ENCODE measurements at regions not wholly inside any gene's neighbourhood (a gene's known extent, or its start where the extent isn't known, plus 50 kb on each side); places are given as distances from the start of the nearest gene placed in this dataset.

GRCh38 chr20:22818636-22819035 is 216.5 kb upstream of the SSTR4 start:
- H3K27me3 ChIP-seq (ENCODE audit: control insufficient read depth, insufficient read depth, low read length) = no peaks in the 10 kb centered on the region
- no peak overlapping the region for H3K4me3 ChIP-seq (replicated peaks in 1 of 4; ENCODE audit: control extremely low read depth in 1 of 4, insufficient read depth in 1 of 4, low read depth in 3 of 4, low read length in 4 of 4)

GRCh38 chr20:22819112-22819511 is 216.0 kb upstream of the SSTR4 start:
- Histone ChIP-seq H3K4me1 (ENCODE audit: control insufficient read depth, extremely low read depth, insufficient read depth, low read length) (no peaks in the 10 kb centered on the region), H3K27ac (ENCODE audit: insufficient read depth, low read length) (no peak overlapping the region), H3K9me3 (ENCODE audit: control insufficient read depth, insufficient read depth, low read depth, low read length) (no peaks in the 10 kb centered on the region), H3K27me3 (ENCODE audit: control insufficient read depth, insufficient read depth, low read length) (no peaks in the 10 kb centered on the region), H3K36me3 (ENCODE audit: control insufficient read depth, insufficient read depth, low read length) (no peaks in the 10 kb centered on the region), H2AFZ (ENCODE audit: low read length) (no peak overlapping the region), H4K20me1 (ENCODE audit: control insufficient read depth, extremely low read depth, insufficient read depth, low read length) (no peaks in the 10 kb centered on the region), H3K4me3 (replicated peaks in 1 of 4; ENCODE audit: control extremely low read depth in 1 of 4, insufficient read depth in 1 of 4, low read depth in 3 of 4, low read length in 4 of 4) (no peak overlapping the region), H3K9ac (ENCODE audit: insufficient read depth, low read length) (no peak overlapping the region), H3K4me2 (ENCODE audit: extremely low read depth, insufficient read depth, low read length) (no peak overlapping the region), H3K79me2 (ENCODE audit: control insufficient read depth, insufficient read depth, low read length) (no peaks in the 10 kb centered on the region)
- no peak for TF ChIP-seq EZH2 (IDR thresholded peaks at IDR 0.05; ENCODE audit: low read length, missing control alignments)
- TF ChIP-seq CTCF (conservative IDR thresholded peaks at IDR 0.05 in 1 of 2, IDR thresholded peaks at IDR 0.05 in 1 of 2; ENCODE audit: low read depth in 1 of 2, low read length in 2 of 2) = no peak
- no peak for DNase-seq (ENCODE audit: low read depth in 2 of 2)

More at GRCh38 chr20:22818636-22819035, 216.5 kb upstream of the SSTR4 start:
- no peak overlapping the region for H3K9ac ChIP-seq (ENCODE audit: insufficient read depth, low read length)
- no peak overlapping the region for H3K4me2 ChIP-seq (ENCODE audit: extremely low read depth, insufficient read depth, low read length)
- H3K9me3 ChIP-seq (ENCODE audit: control insufficient read depth, insufficient read depth, low read depth, low read length) = no peaks in the 10 kb centered on the region
- no peak overlapping the region for H2AFZ ChIP-seq (ENCODE audit: low read length)
- no peaks in the 10 kb centered on the region for H3K79me2 ChIP-seq (ENCODE audit: control insufficient read depth, insufficient read depth, low read length)
- H4K20me1 ChIP-seq (ENCODE audit: control insufficient read depth, extremely low read depth, insufficient read depth, low read length) = no peaks in the 10 kb centered on the region
- no peaks in the 10 kb centered on the region for H3K4me1 ChIP-seq (ENCODE audit: control insufficient read depth, extremely low read depth, insufficient read depth, low read length)
- DNase-seq (ENCODE audit: low read depth in 2 of 2) = no peak
- TF ChIP-seq EZH2 (IDR thresholded peaks at IDR 0.05; ENCODE audit: low read length, missing control alignments) (no peak), CTCF (conservative IDR thresholded peaks at IDR 0.05 in 1 of 2, IDR thresholded peaks at IDR 0.05 in 1 of 2; ENCODE audit: low read depth in 1 of 2, low read length in 2 of 2) (no peak)
- H3K36me3 ChIP-seq (ENCODE audit: control insufficient read depth, insufficient read depth, low read length) = no peaks in the 10 kb centered on the region
- no peak overlapping the region for H3K27ac ChIP-seq (ENCODE audit: insufficient read depth, low read length)

GRCh38 chr20:22819784-22820183 is 215.3 kb upstream of the SSTR4 start:
- Histone ChIP-seq H2AFZ (ENCODE audit: low read length) (no peak overlapping the region), H4K20me1 (ENCODE audit: control insufficient read depth, extremely low read depth, insufficient read depth, low read length) (no peaks in the 10 kb centered on the region), H3K79me2 (ENCODE audit: control insufficient read depth, insufficient read depth, low read length) (no peaks in the 10 kb centered on the region), H3K27me3 (ENCODE audit: control insufficient read depth, insufficient read depth, low read length) (no peaks in the 10 kb centered on the region), H3K9ac (ENCODE audit: insufficient read depth, low read length) (no peak overlapping the region), H3K27ac (ENCODE audit: insufficient read depth, low read length) (no peak overlapping the region), H3K9me3 (ENCODE audit: control insufficient read depth, insufficient read depth, low read depth, low read length) (no peaks in the 10 kb centered on the region), H3K36me3 (ENCODE audit: control insufficient read depth, insufficient read depth, low read length) (no peaks in the 10 kb centered on the region), H3K4me1 (ENCODE audit: control insufficient read depth, extremely low read depth, insufficient read depth, low read length) (no peaks in the 10 kb centered on the region), H3K4me2 (ENCODE audit: extremely low read depth, insufficient read depth, low read length) (no peak overlapping the region), H3K4me3 (replicated peaks in 1 of 4; ENCODE audit: control extremely low read depth in 1 of 4, insufficient read depth in 1 of 4, low read depth in 3 of 4, low read length in 4 of 4) (no peak overlapping the region)
- no peak for DNase-seq (ENCODE audit: low read depth in 2 of 2)
- no peak for TF ChIP-seq EZH2 (IDR thresholded peaks at IDR 0.05; ENCODE audit: low read length, missing control alignments)
